RWPE1 (cell line): ENCODE measurements at regions not wholly inside any gene's neighbourhood (a gene's known extent, or its start where the extent isn't known, plus 50 kb on each side); places are given as distances from the start of the nearest gene placed in this dataset.

Experiments
- CTCF ChIA-PET: fragments of 350-600 bp; sonication (Branson Sonifier 250); formaldehyde crosslinking; extraction: SDS; loops from one replicate; lab custom pipeline; 2021; lab: Yijun Ruan, JAX
- POLR2A ChIA-PET: fragments of 400-600 bp; formaldehyde crosslinking; extraction: SDS; loops from one replicate; lab custom pipeline; 2020; ENCODE audit warnings: antibody characterized with exemption; ENCODE audit not compliant: low non-redundant PET; lab: Yijun Ruan, JAX
- DNase-seq: peaks from one replicate; pipeline ENCODE4 v3.0.0; 2012; ENCODE audit warnings: low spot score
- H3K27ac ChIP-seq: fragments of 450-650 bp; 2 replicates; pipeline ENCODE4 v1.5.1; 2017
- TF ChIP-seq, protein P1 (sequence below): fragments of 450-650 bp; conservative IDR thresholded peaks from 2 replicates; pipeline ENCODE4 v1.5.1; 2017; ENCODE audit warnings: low read depth, mild to moderate bottlenecking

DNA sequence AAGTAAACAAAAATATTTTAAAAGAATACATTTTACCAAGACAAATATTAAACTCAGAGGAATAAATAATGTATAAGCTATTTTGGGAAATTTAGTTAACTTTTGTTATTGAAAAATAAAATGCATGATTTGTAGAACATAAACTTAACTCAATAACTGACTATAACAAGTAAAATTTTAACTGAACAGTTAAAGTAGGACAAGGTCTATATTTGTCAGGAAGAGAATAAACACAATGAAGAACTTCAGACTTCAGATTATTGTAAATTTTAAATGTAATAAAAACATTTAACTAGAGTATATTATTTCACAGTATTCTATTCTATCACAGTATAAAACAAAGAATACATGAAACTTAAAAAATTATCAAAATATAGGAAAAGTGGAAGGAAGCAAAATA is 948.8 kb upstream of the USP15 start:
- CTCF ChIA-PET = no interaction called here
- TF ChIP-seq, protein P1, sequence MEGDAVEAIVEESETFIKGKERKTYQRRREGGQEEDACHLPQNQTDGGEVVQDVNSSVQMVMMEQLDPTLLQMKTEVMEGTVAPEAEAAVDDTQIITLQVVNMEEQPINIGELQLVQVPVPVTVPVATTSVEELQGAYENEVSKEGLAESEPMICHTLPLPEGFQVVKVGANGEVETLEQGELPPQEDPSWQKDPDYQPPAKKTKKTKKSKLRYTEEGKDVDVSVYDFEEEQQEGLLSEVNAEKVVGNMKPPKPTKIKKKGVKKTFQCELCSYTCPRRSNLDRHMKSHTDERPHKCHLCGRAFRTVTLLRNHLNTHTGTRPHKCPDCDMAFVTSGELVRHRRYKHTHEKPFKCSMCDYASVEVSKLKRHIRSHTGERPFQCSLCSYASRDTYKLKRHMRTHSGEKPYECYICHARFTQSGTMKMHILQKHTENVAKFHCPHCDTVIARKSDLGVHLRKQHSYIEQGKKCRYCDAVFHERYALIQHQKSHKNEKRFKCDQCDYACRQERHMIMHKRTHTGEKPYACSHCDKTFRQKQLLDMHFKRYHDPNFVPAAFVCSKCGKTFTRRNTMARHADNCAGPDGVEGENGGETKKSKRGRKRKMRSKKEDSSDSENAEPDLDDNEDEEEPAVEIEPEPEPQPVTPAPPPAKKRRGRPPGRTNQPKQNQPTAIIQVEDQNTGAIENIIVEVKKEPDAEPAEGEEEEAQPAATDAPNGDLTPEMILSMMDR = no peak
- DNase-seq = no peak
- no peak overlapping the region for H3K27ac ChIP-seq
- POLR2A ChIA-PET = no interaction called here

DNA sequence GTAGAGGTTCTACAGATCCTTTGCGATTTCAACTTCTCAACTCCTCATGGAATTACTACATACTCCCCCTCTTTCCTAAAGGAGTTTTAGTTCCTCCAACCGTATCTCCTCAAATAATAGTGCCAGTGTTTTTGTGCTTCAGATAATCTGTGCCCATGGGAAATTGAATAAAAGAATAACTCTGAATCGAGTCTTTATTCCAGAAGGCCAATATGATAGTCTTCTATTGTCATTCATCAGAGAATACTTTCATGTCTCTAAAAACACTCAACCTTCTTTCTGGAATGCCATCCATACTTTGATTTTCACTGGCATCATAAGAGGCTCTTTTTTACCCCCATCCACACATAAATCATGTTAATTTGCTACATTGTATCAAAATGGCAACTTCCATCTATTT is 911.3 kb upstream of the USP15 start:
- ChIA-PET CTCF (interaction anchor here (0.7 kb wide), 1 partner anchor 1556 kb away, joined by 4 read pairs; no protein-coding TSS in a partner anchor), POLR2A (no interaction called here)
- H3K27ac ChIP-seq = no peak overlapping the region
- TF ChIP-seq, protein P1 = no peak
- no peak for DNase-seq

DNA sequence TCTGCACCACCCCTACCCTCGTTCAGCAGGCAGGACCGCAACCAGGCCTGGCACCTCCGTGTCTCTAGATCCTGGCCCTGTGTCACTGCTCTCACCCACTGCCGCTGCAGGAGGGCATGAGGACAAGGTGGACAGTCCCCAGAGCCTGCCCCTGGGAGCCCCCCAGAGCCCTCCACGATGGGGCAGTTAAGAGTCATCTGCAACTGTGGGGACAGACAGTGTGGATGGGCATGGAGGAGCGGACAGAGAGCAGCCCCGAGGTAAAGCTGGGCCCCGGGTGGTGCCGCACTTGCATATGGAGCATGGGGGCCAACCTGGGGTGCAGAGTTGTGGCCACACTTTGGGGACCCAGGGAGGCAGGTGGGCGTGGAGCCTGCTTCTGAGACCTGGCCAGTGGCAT is 905.1 kb upstream of the USP15 start:
- H3K27ac ChIP-seq = no peak overlapping the region
- POLR2A ChIA-PET = no interaction called here
- TF ChIP-seq, protein P1 = no peak
- DNase-seq = no peak
- CTCF ChIA-PET = no interaction called here

DNA sequence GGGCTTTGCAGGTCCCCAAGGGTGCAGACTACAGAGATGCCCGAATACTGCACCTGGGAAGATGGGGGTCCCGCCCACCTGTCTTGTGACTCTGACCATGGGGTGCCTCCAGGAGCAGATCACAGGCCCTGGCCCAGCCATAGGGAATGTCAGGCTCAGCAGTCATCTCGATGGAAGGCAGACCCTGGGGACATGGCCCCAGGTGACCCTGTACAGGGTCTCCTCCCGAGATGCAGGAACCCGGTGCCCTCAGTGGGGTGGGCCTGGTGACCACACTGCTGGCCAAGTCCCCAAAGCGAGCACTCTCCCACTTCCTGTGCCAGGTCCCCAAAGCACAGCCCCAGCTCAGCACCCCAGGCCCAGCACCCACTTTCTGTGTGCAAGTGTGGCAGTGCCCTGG is 903.7 kb upstream of the USP15 start:
- ChIA-PET POLR2A (no interaction called here), CTCF (interaction anchor here (0.5 kb wide), 1 partner anchor 367 kb away, joined by 3 read pairs; no protein-coding TSS in a partner anchor)
- TF ChIP-seq, protein P1 = no peak
- no peak overlapping the region for H3K27ac ChIP-seq
- no peak for DNase-seq

DNA sequence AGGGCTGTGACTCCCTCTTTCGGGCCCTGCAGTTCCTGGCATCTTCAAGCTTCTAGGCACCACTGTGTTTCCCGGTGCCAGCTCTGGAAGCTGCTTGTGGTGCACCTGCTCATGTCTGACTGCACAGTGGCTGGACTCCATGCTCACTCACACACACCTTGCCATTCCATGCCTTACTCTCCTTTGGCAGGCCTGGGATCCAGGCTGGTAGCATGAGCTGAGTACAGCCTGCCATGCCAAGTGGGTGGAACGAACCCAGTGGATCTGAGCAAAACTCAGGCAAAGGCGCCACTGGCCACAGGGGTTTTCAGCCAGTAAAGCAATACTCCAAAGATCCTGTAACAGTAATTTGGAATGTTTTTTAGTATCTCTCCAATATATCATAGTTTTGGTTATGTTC is 902.7 kb upstream of the USP15 start:
- TF ChIP-seq, protein P1 = no peak
- H3K27ac ChIP-seq = no peak overlapping the region
- no peak for DNase-seq
- POLR2A ChIA-PET = no interaction called here
- CTCF ChIA-PET = no interaction called here

DNA sequence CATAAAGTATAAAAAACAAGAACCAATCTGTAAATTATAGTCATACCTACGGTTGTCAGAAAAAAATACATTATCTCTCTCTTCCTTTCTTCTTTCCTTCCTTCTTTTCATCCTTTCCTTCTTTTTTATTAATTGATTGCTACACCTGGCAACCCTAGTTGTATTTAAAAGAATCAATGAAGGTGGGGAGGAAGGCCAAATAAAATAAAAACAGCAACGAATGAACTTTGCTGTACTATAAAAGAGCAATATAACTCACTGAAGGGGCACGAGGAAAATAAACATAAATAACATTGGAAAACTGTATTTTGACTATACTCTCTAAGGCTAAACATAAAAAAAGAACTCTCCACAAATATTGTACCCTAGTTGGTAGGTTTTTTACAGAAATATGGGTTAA is 898.2 kb upstream of the USP15 start:
- POLR2A ChIA-PET = no interaction called here
- no peak for DNase-seq
- H3K27ac ChIP-seq = no peak overlapping the region
- CTCF ChIA-PET = no interaction called here
- TF ChIP-seq, protein P1 = no peak
